GM21619 (cell line): ENCODE measurements at regions not wholly inside any gene's neighbourhood (a gene's known extent, or its start where the extent isn't known, plus 50 kb on each side); places are given as distances from the start of the nearest gene placed in this dataset.

Source experiments
- ATAC-seq: cut with Tn5 transposase; IDR thresholded peaks from one replicate; pipeline ENCODE4 v1.9.1; 2021; ENCODE audit not compliant: unreplicated experiment

GRCh38 chr21:16342932-16343331, 613.1 kb downstream of the USP25 start:
- ATAC-seq, result no peak

- no peak for ATAC-seq
Observed at GRCh38 chr21:16343776-16344175, 614.0 kb downstream of the USP25 start.

- no peak for ATAC-seq
Observed at GRCh38 chr21:16345757-16346156, 616.0 kb downstream of the USP25 start.

GRCh38 chr21:16347223-16347622, 617.4 kb downstream of the USP25 start:
- no peak for ATAC-seq

- ATAC-seq, result no peak
Observed at GRCh38 chr21:16353764-16354163, 624.0 kb downstream of the USP25 start.

- no peak for ATAC-seq
Observed at GRCh38 chr21:16357994-16358393, 628.2 kb downstream of the USP25 start.

- ATAC-seq, result no peak
Observed at GRCh38 chr21:16358784-16359183, 629.0 kb downstream of the USP25 start.

- ATAC-seq, result no peak
Observed at GRCh38 chr21:16363100-16363499, 633.3 kb downstream of the USP25 start.

- ATAC-seq, result no peak
Observed at GRCh38 chr21:16363518-16363917, 633.7 kb downstream of the USP25 start.

GRCh38 chr21:16366207-16366606, 636.4 kb downstream of the USP25 start:
- ATAC-seq, result no peak

GRCh38 chr21:16367079-16367478, 637.3 kb downstream of the USP25 start:
- no peak for ATAC-seq

- no peak for ATAC-seq
Observed at GRCh38 chr21:16370186-16370585, 640.4 kb downstream of the USP25 start.

GRCh38 chr21:16372586-16372985, 642.8 kb downstream of the USP25 start:
- no peak for ATAC-seq

- no peak for ATAC-seq
Observed at GRCh38 chr21:16376673-16377072, 646.9 kb downstream of the USP25 start.

GRCh38 chr21:16377120-16377658, 647.4 kb downstream of the USP25 start:
- ATAC-seq, result no peak

- no peak for ATAC-seq
Observed at GRCh38 chr21:16377857-16378256, 648.1 kb downstream of the USP25 start.

- ATAC-seq, result no peak
Observed at GRCh38 chr21:16378525-16378924, 648.7 kb downstream of the USP25 start.

GRCh38 chr21:16388291-16388690, 658.5 kb downstream of the USP25 start:
- ATAC-seq, result no peak

- no peak for ATAC-seq
Observed at GRCh38 chr21:16388911-16389560, 659.3 kb downstream of the USP25 start.

GRCh38 chr21:16389643-16390042, 659.9 kb downstream of the USP25 start:
- no peak for ATAC-seq

- no peak for ATAC-seq
Observed at GRCh38 chr21:16395285-16395684, 665.5 kb downstream of the USP25 start.

- ATAC-seq, result no peak
Observed at GRCh38 chr21:16402752-16403151, 673.0 kb downstream of the USP25 start.

GRCh38 chr21:16404776-16405175, 675.0 kb downstream of the USP25 start:
- no peak for ATAC-seq
